ENCODE measurements at regions not wholly inside any gene's neighbourhood (a gene's known extent, or its start where the extent isn't known, plus 50 kb on each side); places are given as distances from the start of the nearest gene placed in this dataset.

DNA sequence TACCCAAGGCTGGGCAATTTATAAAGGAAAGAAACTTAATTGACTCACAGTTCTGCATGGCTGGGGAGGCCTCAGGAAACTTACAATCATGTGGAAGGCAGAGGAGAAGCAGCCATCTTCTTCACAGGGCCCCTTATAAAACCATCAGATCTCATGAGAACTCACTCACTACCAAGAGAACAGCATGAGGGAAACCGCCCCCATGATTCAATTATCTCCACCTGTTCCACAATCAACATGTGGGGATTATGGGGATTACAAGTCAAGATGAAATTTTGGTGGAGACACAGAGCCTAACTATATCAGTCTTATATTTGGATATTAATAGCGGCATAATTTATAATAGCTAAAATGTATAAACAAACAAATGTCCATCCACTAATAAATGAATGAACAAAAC lies 1123.7 kb upstream of the NCAM2 start:
- DNase-seq, result no peak

DNA sequence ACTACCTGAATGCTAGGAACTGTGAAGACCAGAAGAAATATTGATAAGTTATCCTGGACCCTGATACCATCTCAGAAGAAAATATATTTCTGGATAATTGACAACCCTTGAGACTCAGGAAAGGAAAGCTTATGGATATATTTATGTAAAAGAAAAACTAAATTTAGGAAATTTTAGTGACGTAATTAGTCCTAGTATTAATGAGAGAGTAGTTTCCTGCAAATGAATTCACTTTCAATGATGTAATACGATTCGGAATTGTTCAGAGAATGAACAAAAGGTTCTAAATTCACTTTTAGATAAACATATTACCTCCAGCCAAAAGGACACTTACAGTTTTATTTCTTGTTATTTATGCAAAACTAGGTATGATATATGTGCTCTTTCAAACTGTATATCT lies 1120.1 kb upstream of the NCAM2 start:
- no peak for DNase-seq

DNA sequence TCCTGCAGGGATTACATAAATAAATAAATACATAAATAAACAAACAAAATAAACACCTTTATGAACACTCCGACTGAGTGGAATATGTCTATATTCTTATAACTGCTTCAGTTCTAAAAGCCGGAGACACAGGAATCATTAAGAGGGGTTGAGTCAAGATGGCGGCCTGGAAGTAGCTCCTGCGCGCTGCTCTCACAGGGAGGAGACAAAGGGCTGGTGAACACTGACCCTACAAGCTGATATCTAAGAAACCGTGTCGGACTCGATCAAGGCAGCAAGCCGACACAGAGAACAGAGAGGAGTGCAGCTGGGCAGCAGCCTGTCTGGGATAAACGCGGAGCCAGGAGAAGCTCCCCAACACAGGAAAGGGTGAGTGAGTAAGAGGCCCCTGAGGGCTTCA lies 1098.6 kb upstream of the NCAM2 start:
- no peak for DNase-seq

DNA sequence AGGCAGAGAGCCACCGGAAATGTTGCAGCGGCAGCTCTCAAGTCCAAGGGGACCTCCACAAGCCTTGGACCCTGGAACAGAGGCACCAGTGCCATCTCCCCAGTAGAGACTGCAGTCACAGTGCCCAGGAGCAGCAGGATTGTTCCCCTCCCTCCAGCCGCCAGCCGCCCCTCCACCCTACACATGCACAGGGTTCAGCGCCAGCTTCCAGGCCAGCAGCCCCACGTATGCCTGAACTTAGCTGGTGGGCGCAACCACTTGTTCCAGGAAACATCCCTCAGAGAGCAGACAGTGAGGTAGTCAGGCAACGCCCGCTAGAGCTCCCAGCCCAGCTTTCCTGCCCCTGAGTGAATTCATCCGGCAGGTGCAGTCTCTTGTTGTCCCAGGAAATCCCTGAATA lies 1098.1 kb upstream of the NCAM2 start:
- DNase-seq, result no peak

DNA sequence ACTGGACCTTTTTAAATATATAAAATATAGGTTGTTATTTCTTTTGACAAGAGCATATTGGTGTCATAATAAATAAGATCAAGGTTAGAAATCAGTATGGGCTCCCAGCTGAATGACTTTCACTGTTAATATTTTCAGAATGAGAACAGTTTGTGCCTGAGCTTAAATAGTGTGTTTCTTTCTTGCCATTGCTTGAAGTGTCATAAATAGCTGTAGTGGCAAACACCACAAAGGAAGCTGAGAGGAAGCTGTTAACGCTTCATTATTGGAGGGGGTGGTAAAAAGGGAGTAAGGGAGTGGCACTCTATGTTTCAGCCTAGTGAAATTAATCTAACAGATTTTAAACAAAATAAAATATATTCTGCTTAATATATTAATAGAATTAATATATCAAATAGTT lies 1089.8 kb upstream of the NCAM2 start:
- DNase-seq, result no peak

DNA sequence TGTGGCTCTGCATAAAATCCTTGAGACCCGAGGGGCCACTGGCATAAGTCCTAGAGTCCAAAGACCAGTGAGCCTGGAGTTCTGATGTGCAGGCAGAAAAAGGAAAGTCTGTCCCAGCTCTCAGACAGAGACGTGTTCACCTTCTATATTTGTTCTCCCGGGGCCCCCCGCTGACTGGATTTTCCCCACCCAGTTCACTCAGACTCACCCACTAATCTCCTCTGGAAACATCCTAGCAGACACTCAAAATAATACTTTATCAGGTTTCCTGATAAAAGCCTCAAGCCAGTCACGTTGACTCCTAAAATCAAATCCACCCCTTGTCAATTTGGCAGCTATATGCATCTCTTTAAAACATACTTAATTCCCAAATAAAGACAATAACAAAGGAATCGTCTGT lies 1084.2 kb upstream of the NCAM2 start:
- no peak for DNase-seq

DNA sequence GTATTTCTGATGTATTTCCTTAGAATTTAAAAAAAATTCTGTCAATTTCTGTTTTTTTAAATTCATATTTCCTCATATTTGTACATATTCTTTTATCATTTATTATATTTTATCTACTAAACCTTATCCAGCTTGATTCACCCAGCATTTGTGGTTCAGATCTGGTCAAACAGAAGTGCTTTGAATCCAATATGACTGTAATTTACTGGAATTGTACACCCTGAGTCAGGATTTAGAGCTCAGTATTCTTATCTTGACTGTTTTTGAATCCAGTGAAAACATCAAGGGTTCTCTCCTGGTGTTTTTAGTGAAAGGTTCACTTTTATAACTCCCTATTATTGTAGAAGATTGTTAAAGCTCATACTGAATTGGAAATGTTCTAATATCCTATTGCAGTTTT lies 1077.0 kb upstream of the NCAM2 start:
- DNase-seq, result no peak

DNA sequence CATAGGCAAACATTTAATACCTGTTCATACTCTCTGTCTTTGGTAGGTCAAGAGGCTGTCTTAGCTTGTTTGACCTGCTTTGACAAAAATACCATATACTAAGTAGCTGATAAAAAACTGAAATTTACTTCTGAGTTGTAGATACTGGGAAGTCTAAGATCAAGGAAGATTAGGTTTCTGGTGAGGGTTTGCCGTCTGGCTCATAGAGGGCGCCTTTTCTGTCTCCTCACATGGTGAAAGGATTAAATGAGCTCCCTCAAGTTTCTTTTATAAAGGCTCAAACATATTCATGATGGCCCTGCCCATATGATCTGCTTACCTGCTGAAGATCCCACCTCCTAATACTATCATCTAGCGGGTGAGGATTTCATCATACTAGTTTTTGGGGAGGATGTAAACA lies 1076.1 kb upstream of the NCAM2 start:
- no peak for DNase-seq

DNA sequence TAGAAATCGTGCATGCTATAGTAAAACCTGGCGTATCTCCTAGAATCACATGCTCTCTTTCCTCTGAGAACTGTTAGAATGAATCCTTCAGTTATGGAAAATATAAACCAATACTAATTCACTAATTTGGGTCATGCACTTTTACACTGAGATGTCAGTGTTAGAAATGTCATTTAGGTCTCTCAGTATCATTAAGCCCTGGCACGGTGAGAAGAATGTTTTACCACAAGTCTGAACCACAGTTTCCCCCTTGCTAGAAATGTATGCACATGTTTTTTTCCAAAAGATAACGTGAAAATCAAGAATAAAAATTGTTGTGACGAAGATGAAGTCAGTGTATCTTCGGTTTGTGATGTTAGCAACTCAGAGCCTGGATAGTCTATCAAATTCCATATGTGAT lies 1062.7 kb upstream of the NCAM2 start:
- DNase-seq, result no peak

DNA sequence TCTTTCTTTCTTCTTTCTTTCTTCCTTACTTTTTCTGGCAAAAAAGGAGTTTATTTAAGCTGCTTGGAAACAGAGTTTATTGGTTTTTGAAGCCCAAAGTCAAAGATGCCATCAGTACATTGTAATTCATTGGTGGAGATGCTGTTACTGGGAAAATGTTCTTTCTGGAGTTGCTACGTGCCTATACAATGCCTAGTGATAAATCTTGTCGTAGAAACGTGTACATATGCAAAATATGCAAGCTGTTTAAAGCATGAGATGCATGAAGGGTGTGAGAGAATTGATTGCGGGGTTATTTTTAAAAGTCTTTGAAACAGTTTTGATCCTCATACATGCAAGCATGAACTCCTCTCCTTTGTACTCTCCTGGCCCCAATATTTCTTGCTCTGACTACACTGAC lies 1060.6 kb upstream of the NCAM2 start:
- no peak for DNase-seq

DNA sequence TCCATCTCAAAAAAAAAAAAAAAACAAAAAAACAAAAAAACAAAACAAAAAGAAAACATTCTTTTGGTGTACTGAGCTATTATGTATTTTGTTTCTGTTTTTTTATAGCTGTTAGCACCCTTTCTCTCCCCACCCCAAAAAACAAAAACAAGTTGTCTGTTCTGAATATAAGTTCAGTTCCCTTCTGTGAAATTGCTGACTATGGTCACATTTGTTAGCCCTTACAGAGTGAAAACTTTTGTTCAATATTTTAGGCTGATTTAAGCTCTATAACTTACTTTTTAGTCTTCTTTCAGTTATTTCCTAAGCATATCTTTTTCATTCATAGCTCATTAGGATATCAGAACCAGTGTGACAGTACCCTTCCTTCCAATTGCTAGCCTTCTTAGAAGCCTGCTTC lies 1056.6 kb upstream of the NCAM2 start:
- DNase-seq, result no peak

DNA sequence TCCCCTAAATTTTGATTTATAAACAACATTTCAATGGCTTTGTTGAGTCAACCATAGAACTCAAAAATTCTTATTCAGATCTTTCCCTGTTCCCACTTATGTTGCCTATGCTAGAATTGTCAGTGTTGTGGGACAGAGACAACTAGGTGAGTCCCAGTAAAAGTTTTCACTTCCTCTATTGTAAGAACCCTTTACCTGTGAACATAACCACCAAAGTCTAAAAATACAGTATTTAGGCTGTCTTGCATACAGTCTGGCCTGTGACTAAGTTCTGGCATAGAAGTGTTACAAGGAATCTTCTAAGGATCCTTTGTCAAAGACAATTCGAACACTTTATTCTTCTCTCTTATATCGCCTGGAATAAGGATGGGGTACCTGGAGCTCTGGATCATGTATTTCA lies 1047.9 kb upstream of the NCAM2 start:
- DNase-seq, result no peak

DNA sequence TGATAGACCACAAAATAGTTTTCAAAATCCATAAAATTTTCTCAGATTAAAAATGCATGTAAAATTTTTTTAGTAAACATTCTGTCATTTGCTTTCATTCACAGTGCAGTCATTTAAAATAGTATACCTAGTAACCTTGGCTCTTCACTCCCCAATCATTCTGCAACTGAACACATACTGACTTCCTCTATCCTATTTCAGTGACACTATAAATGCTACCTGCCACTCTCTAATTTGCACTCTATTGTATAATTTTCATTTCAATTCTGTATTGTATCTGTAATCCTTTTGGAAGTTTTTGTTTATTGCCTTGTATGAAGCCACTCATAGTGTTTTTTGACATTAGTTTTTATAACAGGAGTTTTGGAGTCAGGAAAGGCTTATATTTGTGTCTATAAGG lies 1029.1 kb upstream of the NCAM2 start:
- no peak for DNase-seq

DNA sequence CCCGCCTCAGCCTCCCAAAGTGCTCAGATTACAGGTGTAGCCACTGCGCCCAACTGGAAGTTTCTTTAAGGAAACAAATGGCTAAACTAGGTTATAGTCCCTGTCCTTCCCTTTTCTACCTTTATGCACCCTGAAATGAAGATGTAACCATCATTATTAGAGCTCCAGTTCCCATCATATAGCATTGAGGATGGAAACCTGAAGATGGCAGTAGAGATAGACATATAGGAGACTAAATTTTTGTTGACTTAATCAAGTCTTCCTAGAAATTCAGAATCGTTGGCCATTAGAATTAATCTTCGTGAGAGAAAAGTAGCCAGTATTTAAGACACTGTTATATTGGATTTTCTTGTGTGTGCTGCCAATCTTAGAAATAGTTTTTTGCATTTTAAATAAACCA lies 1016.3 kb upstream of the NCAM2 start:
- DNase-seq, result no peak

DNA sequence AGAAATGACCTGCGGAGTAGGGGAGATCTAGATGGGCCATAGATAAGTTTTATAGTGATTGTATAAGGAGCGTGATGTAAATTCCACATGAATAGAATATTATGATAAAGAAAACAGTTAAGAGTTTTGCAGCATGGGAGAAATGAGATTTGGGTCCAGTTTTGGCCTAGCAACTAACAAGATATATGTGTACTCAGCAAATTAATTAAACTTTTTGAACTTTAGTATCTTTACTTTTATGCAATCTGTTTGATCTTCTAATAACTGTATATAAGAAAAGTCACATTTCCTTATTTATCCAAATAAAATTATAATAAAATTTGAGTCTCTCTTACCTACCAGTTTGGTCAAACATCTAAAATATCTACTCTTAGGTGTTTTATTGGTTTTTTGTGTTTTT lies 1011.8 kb upstream of the NCAM2 start:
- DNase-seq, result no peak

DNA sequence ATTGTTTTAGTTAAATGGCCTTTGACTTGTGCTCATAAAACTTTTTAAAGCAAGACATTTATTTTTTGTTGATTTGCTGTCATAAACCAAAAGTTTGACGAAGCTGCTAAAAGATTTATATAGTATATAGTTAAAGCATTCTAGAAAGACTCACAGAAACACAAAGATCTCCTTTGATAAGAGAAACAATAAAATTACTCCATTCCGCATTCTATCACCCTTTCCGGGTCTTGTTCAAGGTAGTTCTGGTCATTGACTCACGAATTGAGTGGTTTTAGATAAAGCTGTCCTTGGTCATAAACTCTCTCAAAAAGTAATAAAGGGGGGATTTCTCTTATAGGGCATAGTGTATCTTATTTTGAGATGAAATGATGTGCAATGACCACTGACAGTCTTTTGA lies 1010.5 kb upstream of the NCAM2 start:
- DNase-seq, result no peak

DNA sequence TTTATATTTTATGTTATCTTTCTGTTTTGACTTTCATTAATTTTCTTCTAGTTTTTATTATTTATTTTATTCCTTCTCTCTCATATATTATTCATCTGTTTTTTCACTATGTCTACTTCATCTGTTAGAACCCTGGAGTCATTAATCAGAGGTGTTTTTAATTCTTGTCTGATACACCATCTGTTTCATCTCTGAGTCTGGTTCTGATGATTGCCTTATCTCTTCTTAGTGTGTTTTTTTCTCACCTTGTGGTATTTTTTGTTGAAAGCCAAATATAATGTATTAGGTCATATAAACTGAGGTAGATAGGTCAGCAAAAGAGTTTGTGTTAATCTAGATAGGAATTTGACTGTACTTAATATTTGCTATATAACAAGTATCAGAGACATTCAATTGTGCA lies 1005.7 kb upstream of the NCAM2 start:
- DNase-seq, result no peak

DNA sequence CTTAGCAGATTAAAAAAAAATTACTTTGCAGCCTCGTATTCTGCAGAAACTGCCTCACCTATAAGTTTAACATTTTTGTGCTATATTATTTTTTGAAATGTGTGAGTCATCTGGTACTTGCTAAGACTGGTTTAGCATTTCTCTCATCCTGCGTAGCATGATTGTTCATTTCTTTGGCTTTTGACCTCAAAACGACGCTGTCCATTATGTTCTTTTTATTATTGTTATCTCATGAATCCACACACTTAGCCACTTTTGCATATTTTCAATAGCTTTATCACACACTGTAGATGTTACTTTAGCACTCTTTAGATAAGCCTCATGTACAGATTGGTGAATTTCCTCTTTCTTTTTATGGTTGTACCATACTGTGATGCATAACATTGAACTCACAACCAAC lies 1004.9 kb upstream of the NCAM2 start:
- DNase-seq, result no peak

DNA sequence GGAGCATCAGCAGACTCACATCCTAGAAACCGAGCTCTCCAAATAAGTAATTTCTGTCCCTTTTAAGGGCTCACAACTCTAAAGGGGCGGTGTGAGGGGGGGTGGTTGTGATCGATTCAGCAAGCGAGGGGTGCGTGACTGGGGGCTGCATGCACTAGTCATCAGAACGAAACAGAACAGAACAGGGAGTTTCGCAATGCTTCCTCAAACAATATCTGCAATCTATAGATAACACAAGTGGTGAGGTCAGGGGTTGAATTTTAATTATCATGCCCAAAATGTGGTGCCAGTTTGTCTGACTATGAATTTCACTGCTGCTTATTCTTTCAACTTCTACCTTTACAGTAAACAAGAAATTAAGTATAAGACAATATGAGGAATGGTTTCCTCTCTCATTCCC lies 1003.0 kb upstream of the NCAM2 start:
- DNase-seq, result no peak

DNA sequence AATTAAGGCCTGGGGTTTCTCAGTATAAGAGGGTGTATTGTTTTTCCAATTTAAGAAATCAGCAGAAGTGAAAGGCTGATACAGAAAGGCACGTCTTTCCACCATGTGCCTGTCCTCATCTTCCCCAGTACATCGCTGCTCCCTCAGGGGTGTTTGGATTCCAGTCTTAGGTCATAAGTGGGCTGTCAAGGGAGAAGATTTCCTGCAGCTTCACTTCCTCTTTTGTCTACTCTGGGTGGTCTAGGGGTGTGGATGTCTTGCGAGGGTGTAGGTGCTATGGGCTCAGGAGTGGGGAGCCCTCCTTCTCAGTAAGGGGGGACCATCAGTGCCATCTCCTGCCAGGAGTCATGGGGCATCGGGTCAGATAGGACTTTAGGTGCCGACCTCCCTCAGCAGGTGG lies 999.8 kb upstream of the NCAM2 start:
- DNase-seq, result no peak

DNA sequence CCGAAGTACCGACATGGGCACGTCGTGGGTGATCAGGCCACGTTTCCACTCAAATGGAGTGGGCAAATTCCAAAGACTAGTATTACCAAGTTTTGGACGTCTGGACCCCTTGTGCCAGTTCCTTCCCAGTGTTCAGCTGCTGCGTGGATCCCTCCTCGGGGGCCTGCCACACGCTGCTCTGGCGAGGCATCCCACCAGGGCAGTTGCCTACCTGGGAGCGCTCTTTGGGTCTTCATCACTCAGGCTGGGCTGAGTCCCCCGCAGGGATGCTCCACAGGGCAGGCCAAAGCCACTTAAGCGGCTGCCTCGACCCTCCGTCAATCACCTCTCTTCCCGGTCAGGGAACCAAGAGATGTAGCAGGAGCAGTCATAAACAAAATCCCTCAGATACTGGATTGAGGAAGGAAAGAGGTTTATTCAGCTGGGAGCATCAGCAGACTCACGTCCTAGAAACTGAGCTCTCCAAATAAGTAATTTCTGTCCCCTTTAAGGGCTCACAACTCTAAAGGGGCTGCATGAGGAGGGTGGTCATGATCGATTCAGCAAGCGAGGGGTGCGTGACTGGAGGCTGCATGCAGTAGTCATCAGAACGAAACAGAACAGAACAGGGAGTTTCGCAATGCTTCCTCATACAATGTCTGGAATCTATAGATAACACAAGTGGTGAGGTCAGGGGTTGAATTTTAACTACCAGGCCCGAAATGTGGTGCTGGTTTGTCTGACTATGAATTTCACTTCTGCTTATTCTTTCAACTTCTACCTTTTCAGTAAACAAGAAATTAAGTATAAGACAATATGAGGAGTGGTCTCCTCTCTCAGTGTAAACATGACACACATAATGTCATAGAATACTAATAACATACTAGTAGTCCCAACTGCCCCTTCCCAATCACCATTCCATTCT lies 998.6 kb upstream of the NCAM2 start:
- DNase-seq, result no peak

DNA sequence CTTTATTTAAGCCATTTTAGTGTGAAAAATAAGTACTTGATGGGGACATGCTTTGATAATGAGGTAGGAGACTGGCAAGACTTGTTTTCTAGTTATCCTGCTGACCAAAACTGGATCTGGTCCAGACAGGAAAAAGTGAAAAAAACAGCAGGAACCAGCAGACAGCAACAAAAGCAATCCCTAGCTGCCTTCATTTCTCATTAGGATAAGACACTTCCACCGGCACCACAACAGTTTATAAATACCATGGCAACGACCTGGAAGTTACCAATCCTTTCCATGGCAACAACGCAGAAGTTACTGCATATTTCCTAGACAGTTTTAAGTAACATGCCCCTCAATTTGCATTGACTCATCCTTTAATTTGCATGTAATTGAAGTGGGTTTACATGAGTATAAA lies 993.8 kb upstream of the NCAM2 start:
- DNase-seq, result no peak

DNA sequence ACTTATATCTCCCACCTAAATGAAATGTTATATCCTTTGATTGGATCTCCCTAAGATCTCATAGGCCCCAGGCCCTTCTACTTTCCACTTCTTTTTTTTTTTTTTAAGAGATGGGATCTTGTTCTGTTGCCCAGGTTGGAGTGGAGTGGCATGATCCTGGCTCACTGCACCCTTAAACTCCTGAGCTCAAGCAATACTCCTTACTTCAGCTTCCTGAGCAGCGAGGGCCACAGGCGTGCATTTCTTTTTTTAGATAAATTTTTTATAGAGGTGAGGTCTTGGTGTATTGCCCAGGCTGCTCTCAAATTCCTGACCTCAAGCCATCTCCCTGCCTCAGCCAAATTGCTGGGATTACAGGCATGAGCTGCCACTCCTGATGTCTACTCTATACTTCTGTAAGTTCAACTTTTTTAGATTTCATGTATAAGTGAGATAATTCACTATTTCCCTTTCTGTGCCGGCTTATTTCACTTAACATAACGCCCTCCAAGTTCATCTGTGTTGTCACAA lies 987.5 kb upstream of the NCAM2 start:
- DNase-seq, result no peak

DNA sequence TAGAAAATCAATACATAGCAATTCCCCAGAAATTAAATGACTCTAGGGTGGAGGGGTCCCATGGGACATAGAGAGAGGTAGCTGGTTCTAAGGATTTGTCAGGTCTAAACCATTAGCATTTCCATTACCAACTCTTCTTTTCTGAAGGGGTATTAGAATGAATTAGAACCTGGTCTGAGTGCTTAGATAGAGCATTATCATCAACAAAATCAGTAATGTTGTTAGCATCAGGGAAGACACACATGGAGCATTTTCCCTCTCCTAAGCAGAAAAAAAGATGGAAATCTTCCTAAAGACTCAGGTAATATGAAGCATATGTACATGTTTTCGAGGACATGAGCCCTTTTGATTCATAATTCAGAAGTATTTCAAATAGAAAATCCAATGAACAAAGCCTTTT lies 984.4 kb upstream of the NCAM2 start:
- DNase-seq, result no peak

DNA sequence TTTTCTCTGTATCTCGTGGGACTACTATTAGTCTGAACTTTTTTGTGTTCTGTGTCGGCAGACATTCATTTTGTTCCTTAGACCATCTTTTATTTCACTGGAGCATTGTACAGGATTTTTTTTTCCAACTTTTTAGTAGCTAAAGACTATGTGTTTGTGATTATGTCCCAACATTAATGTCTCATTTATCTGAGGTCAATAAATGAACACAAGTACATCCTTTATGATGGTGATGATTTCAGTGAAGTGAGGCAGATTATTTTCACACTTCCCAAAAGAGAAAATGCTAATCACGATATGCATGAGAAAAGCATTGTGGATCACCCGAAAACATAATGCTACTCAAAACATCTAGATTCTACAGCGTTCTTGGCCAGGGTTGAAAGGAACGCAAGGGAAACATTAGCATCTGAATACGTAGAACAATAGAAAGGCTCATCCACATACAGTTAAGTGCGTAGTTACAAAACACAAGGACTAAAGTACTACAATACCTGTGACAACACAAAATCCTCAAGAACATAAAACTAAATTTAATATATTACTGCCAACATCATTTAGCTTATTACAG lies 981.7 kb upstream of the NCAM2 start:
- DNase-seq, result no peak

Data from SW 1271 (cell line).